NCI-H1436 treated with DMSO at 0.1 percent for 48 hours (cell line): ENCODE measurements at regions not wholly inside any gene's neighbourhood (a gene's known extent, or its start where the extent isn't known, plus 50 kb on each side); places are given as distances from the start of the nearest gene placed in this dataset.

Source experiments
- DNase-seq: peaks from one replicate; lab custom pipeline; 2025; lab: John Stamatoyannopoulos, UW

- no peak for DNase-seq
These were observed 292.0 kb downstream of the SEC14L1 start for GRCh38 chr17:77432742-77433141.

DNA sequence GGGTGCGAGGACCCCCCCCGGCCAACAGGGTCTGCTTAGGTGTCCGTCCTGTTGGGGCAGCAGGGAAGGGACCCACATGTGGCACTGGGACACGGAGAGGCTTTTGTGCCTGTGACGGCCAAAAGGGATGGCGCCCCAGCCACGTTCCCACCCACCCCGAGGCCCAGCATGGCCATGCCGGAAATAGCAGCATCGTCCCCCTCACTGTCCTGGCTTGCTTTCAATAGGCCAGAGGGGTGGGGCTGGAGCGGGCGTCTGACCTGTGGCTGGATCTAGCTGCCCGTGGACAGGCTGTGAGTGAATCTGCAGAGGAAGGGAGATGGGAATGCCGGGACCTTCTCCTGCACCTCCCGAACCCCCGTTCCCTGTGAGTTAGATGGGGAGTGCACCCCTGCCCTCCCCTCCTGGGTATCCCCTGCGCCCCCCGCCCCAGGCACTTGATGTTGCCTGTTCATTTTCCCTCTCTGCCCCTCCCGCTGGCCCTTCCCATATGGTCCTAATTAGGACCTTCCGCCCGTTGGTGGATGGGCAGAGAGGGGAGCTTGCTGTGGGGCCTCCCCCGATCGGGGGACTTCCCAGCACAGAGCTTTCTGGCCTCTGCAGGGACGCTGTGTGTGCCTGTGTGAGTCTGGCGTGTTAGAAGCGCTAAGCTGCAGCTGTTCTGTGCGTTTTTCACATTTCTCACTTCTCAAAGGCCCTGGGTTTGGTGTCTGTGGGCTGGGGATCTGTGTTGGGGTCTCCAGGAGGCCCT lies 292.8 kb downstream of the SEC14L1 start:
- DNase-seq = no peak

DNA sequence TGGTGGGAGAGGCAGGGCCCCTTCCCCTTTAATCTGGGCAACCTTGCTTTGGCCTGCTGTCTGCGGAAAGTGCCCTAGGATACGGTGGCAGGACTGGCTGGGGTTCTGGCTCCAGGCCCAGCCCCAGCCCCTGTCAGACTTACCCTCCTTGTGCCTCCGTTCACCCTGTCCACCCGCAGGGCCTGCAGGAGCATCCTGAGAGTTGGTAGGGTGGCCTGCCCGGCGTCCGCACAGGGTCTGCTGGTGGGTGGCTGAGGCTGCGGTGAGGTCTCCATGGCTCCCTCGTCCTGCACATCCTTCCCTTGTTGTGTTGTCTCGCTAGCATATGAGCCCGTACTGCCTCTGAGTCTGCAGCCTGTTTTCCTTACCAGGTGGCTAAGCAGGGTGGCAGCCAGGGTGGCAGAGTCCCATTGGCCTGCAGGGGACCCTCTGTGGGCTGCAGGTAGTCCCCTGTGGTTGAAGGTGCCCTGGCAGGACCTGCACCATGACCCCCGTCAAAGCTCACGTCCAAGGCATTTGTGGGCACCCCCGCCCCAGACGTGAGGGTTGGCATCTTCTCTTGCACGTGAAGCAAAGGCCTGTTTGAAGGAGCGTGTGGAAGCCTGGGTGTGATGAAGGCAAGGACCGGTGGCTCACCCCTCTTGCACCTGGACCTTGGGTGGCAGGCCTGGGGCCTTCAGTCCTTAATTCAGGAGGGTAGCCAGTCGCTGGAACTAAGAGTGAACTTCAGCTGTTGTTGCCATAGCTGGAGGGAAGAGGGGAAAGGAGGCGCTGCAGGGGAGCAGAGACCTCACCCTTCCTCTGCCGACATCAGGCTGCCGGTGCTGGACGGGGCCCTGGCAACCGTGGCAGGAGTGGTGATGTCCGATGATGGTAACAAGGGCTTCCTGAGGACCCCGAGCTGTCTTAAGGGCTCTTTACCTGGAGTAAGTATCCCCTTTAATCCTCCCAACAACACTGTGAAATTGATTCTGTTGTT lies 293.7 kb downstream of the SEC14L1 start:
- DNase-seq = no peak

DNA sequence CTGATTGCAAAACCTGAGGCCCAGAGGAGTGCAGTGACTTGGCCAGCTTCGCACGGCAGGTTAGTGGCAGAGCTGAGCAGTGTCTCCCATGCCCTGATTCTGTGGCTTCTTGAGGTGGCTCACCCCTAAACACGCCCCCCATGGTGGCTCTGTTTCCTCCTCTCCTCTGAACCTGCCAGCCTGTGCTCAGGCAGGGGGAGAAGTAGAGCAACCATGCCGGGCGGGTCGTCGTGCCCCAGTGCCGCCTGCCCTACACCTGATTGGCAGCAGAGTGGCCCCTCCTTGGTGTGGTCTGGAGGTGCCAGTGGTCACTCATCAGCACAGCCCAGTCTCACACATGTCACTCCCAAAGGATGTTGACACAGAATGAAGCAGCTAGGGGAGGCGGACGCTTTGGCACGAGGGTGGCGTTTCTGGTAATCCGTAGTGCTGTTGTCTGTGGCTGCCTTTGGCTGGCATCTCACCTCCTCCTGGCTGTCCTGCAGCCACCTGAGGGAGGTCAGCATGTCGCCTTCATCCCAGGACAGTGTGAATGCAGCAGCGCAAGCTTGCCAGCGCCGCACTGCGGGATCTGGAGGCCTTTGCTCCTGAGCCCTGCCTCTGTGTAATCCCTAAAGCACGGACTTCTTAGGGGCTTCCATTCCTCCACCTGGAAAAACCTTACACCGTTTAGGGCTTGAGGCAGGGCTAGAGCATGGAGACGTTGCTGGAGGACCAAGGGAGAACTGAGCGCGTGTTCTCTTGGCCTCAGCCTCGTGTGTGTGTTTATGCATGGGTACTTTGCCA lies 294.7 kb downstream of the SEC14L1 start:
- no peak for DNase-seq

DNA sequence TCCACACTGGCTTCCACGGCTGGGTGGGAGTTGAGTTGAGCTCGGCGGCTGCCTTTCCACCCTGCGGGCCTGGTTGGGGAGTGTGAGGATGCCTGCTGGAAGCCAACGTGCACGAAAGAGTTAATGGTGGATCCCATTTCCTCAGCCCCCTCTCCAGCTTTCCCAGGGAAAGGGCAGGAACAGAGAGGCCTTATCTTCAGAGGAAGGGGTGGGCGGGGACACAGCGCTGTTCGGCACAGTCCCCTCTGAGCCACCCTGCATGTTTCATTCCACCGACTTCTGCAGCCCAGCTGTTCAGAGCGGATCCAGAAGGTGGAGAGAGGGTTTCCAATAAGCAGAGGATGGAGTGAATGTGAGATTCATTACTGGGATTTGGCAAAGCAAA lies 295.3 kb downstream of the SEC14L1 start:
- no peak for DNase-seq

- no peak for DNase-seq
These were observed 295.7 kb downstream of the SEC14L1 start for GRCh38 chr17:77436481-77436880.

GRCh38 chr17:77437017-77437416 lies 296.2 kb downstream of the SEC14L1 start:
- no peak for DNase-seq

DNA sequence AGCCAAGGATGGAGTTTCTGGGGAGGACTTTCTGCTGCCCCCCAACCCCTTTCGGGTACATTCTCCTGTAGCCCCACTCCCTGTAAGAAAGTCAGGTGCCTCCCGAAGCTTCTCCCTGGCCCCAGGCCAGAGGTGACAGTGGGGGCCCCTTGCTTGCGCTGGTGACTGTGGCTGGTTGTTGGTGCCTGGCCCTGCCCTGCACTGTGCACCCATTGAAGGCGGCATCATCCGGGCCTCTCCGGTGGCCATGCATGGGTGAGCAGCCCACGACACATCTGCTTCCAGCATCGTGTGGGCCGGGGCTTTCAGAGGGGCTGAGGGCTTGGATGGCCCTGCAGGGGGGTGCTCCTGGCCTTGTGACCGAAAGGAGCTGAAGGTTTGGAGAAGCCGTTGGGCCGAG lies 297.0 kb downstream of the SEC14L1 start:
- no peak for DNase-seq

DNA sequence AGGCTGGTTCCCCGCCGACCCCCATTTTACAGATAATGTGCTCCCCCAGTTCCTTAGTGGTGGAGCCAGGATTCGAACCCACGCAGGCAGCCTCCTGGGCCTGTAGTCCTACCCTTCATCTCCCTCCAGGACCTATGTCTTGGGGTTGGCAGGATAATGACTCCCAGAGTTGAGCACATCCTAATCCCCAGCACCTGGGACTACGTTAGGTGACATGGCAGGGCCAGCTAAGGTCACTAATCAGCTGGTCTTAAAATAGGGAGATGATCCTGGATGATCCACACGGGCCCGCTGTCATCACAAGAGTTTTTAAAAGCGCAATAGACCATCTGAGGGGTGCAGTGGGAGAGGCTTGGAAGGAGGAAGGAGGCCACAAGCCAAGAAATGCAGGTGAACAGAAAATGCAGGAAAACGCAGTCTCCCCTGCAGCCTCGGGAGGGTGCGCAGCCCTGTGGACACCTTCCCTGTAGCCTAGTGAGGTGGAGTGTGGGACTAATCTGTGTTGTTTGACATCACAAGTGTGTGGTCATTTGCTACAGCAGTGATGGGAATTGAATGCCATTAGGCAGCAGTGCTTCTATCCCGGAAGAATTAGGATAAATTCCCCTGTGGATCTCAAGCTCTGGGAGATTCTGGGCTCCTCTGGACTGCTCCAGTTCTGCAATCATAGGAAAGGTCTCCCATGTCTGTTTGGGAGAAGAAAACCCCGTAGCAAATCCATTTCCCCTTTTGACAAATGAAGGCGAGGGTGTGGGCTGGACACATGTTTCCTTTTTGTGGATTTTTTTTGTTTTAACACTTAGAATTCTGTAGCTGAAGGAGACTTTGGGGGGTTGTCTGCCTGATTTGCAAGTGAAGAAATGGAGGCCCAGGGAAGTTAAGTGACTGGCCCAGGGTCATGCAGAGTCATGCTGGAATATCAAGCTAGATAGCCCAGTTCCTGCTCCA lies 297.7 kb downstream of the SEC14L1 start:
- no peak for DNase-seq

DNA sequence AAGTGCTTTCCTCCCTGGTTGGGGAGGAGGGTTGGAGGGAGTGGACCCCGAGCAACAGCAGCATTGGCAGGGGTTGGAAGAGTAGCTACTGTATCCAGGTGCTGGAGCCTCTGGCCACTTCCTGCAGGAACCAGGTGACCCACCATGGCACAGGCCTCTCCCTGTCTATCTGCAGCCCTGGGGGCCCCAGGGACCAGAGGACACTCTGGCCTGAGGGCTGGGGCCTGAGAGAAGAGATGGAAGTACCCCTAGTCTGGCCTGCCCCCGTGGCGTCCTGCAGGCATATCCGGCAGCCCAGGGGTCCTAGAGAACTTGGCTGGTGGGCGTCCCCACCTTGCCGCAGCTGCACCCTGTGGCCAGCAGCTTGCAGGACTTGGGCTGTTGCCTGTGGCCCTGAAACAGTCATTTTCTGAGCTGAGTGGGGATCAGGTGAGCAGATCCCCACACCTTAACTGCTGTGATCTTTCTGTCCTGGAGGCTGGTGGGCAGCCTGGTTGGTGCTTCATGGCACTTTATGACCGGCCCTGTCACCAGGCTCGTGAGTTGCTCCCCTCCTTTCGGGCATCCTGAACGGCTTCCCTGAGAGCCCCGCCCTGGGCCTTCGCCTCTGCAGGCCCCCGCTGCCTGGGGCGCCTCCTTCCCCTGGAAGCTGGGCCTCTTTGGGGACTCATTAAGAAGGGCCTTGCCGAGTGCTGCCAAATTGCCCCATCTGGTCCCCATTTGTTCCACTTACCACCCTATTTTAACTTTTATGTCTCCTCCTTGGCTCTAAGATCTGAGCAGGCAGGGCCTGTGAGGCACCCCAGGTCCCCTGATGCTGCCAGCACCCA lies 298.6 kb downstream of the SEC14L1 start:
- no peak for DNase-seq

DNA sequence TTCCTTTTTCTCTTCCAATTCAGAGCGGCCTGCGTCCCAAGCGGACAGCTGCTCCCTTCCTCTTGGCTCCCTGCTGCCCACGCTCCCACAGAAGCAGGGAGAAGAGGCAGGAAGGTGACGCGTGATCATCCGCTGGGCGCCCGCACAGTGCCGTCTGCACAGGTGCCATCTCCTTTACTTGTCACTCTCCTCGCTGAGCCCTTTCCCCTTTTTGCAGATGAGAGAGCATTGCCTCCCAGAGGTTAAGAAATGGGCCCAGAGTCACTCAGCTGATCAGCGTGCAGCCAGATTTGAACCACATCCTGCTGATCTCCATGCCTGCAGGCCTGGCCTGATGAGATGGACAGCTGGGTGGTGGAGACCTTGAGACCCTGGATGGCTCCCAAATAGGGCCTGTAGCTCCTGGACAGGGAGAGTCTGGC lies 299.8 kb downstream of the SEC14L1 start:
- no peak for DNase-seq

- peak; percentile 74 for DNase-seq
These were observed 300.6 kb downstream of the SEC14L1 start for GRCh38 chr17:77441130-77441920.

DNA sequence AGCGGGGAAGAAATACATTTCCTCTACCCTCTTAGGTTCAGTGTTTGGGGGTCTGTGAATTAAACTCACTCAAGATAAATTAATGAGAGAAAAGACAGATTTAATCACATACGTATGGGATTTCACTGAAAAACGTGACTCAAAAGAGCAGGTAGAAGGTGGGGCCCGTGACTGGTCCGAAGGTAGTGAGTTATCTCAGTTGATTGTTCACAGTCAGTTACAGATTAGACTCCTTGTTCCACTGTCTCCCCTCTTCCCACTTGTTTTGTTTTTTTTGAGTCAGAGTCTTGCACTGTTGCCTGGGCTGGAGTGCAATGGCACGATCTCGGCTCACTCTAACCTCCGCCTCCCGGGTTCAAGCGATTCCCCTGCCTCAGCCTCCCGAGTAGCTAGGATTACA lies 301.2 kb downstream of the SEC14L1 start:
- no peak for DNase-seq

DNA sequence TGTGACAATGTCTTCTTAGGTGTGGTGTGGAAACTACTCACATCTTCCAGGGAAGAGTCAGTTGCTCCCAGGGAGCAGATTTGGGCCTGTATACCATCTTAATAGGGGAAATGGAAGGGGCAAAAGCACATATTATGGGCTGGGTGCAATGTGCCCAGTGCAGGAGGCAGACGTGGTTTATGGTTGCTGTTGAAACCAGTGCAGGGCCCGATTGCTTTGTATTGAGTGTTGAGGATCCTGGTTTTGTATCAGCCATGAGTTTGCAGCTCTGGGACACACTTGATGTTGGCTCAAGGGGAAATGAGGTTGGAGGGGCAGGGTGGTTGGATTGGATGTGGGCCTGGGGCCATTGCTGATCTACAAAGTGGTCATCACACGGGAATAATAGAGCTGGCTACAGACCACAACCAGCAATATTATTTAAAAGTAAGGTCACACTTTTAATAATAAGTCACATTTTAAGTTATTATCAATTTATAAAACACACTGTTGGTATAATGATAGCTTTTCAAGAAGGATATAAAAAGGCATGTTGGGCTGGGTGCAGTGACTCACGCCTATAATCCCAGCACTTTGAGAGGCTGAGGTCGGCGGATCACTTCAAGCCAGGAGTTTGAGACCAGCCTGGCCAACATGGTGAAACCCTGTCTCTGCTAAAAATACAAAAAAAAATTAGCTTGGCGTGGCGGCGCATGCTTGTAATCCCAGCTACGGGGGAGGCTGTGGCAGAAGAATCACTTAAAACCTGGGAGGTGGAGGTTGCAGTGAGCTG lies 302.4 kb downstream of the SEC14L1 start:
- no peak for DNase-seq

- no peak for DNase-seq
These were observed 303.0 kb downstream of the SEC14L1 start for GRCh38 chr17:77443748-77444260.

- no peak for DNase-seq
These were observed 303.8 kb downstream of the SEC14L1 start for GRCh38 chr17:77444628-77444983.

- DNase-seq = no peak
These were observed 304.4 kb downstream of the SEC14L1 start for GRCh38 chr17:77444984-77445759.
